ENCODE measurements at regions not wholly inside any gene's neighbourhood (a gene's known extent, or its start where the extent isn't known, plus 50 kb on each side); places are given as distances from the start of the nearest gene placed in this dataset.

- Histone ChIP-seq H3K4me3 (ENCODE audit: low read depth in 1 of 2, low read length in 2 of 2) (no peak overlapping the region), H3K36me3 (ENCODE audit: control insufficient read depth in 2 of 2, insufficient read depth in 2 of 2, low read length in 1 of 2) (no peaks in the 10 kb centered on the region), H3K9me3 (ENCODE audit: control insufficient read depth in 2 of 2, insufficient read depth in 1 of 2, low read depth in 1 of 2, low read length in 1 of 2) (no peaks in the 10 kb centered on the region), H3K27me3 (ENCODE audit: control insufficient read depth in 1 of 2, insufficient read depth in 2 of 2, low read length in 2 of 2) (no peaks in the 10 kb centered on the region), H3K27ac (ENCODE audit: low read depth in 2 of 2, low read length in 1 of 2) (no peak overlapping the region), H3K4me1 (ENCODE audit: control insufficient read depth in 2 of 2, insufficient read depth in 2 of 2, low read length in 1 of 2) (peaks cover 0 to 4% of the 10 kb centered on the region in 2 donors)
- 86 to 87% methylated on average over 5 of the region's 5 CpGs for WGBS, 2 donors
Observed at GRCh38 chr2:16245481-16246054, 305.2 kb downstream of the MYCN start.

DNA sequence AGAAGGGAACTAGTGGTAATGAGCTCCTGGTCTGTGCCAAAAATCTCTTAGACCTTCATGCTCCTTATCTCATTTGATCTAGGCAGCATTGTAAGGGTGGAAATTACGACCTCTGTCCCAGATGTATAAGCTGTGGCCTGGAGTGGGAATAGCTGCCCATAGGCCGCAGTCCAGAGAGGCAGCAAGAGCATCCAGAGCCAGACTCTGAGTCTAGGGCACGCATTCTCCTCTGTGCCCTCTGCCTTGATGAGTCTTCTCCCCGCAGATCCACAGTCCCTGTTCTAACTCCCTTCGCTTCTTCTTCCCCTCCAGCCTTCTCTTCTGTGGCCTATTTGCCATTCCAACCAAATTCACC, 304.6 kb downstream of the MYCN start:
- Histone ChIP-seq H3K27ac (ENCODE audit: low read depth in 2 of 2, low read length in 1 of 2) (no peak overlapping the region), H3K36me3 (ENCODE audit: control insufficient read depth in 2 of 2, insufficient read depth in 2 of 2, low read length in 1 of 2) (no peaks in the 10 kb centered on the region), H3K9me3 (ENCODE audit: control insufficient read depth in 2 of 2, insufficient read depth in 1 of 2, low read depth in 1 of 2, low read length in 1 of 2) (no peaks in the 10 kb centered on the region), H3K4me1 (ENCODE audit: control insufficient read depth in 2 of 2, insufficient read depth in 2 of 2, low read length in 1 of 2) (peaks cover 0 to 4% of the 10 kb centered on the region in 2 donors), H3K4me3 (ENCODE audit: low read depth in 1 of 2, low read length in 2 of 2) (no peak overlapping the region), H3K27me3 (ENCODE audit: control insufficient read depth in 1 of 2, insufficient read depth in 2 of 2, low read length in 2 of 2) (no peaks in the 10 kb centered on the region)
- WGBS, 2 donors, result 87 to 92% methylated on average over 5 of the region's 5 CpGs

- peaks cover 0 to 4% of the 10 kb centered on the region in 2 donors for H3K4me1 ChIP-seq (ENCODE audit: control insufficient read depth in 2 of 2, insufficient read depth in 2 of 2, low read length in 1 of 2)
- H3K27me3 ChIP-seq (ENCODE audit: control insufficient read depth in 1 of 2, insufficient read depth in 2 of 2, low read length in 2 of 2), result no peaks in the 10 kb centered on the region
- 85% methylated on average over 6 of the region's 6 CpGs for WGBS, 2 donors
- no peaks in the 10 kb centered on the region for H3K36me3 ChIP-seq (ENCODE audit: control insufficient read depth in 2 of 2, insufficient read depth in 2 of 2, low read length in 1 of 2)
- H3K27ac ChIP-seq (ENCODE audit: low read depth in 2 of 2, low read length in 1 of 2), result no peak overlapping the region
- no peak overlapping the region for H3K4me3 ChIP-seq (ENCODE audit: low read depth in 1 of 2, low read length in 2 of 2)
- no peaks in the 10 kb centered on the region for H3K9me3 ChIP-seq (ENCODE audit: control insufficient read depth in 2 of 2, insufficient read depth in 1 of 2, low read depth in 1 of 2, low read length in 1 of 2)
Observed at GRCh38 chr2:16244153-16244965, 304.0 kb downstream of the MYCN start.

DNA sequence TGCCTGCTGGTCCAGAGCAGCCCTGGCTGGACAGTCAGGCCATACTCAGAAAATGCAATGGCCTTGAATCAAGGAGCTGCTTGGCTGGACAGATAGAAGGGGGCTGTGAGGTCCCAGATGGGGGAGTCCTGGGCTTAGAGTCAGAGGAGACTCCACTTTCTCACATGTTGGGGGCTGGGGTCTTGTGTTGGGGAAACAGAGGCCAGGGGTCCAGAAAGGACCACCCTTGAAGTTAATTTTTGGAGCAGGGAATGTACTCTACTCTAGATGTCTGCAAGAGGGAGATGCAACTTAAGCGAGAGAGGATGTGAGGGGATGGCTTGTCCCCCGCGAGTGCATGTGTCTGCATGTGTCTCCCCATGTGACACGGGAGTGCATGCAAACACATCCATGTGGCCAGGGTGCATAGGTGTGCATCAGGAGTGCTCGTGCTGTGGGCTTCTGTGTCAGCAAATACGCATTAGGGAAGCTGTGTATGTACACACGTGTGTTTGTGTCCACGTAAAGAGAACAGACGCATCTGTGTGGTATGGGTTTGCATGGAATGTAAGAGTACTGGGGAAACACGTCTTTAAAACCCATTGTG, 303.2 kb downstream of the MYCN start:
- Histone ChIP-seq H3K27me3 (ENCODE audit: control insufficient read depth in 1 of 2, insufficient read depth in 2 of 2, low read length in 2 of 2) (no peaks in the 10 kb centered on the region), H3K4me3 (ENCODE audit: low read depth in 1 of 2, low read length in 2 of 2) (no peak overlapping the region), H3K36me3 (ENCODE audit: control insufficient read depth in 2 of 2, insufficient read depth in 2 of 2, low read length in 1 of 2) (no peaks in the 10 kb centered on the region), H3K9me3 (ENCODE audit: control insufficient read depth in 2 of 2, insufficient read depth in 1 of 2, low read depth in 1 of 2, low read length in 1 of 2) (no peaks in the 10 kb centered on the region), H3K4me1 (ENCODE audit: control insufficient read depth in 2 of 2, insufficient read depth in 2 of 2, low read length in 1 of 2) (peaks cover 0 to 4% of the 10 kb centered on the region in 2 donors), H3K27ac (ENCODE audit: low read depth in 2 of 2, low read length in 1 of 2) (no peak overlapping the region)
- WGBS, 2 donors, result 89 to 93% methylated on average over 10 of the region's 10 CpGs

DNA sequence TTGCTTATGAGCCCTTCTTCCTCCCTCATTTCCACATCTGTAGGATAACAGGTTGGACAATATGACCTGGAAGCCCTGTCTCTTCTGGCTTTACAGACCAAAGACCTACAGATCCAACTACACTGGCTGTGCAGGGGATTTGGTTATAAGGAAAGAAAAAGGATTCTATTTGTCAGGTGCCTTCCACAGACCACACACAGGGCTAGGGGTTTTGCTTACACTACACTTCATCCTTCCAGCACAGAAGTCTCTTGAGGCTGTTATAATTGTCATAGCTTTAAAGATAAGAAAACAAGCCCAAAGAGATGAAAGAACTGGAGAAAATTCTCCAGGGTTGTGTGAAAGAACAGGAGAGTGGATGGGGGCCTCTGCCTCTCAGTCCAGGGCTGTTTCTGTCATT, 302.6 kb downstream of the MYCN start:
- peaks cover 0 to 4% of the 10 kb centered on the region in 2 donors for H3K4me1 ChIP-seq (ENCODE audit: control insufficient read depth in 2 of 2, insufficient read depth in 2 of 2, low read length in 1 of 2)
- peaks cover 0 to 3% of the 10 kb centered on the region in 2 donors for H3K27me3 ChIP-seq (ENCODE audit: control insufficient read depth in 1 of 2, insufficient read depth in 2 of 2, low read length in 2 of 2)
- H3K4me3 ChIP-seq (ENCODE audit: low read depth in 1 of 2, low read length in 2 of 2), result no peak overlapping the region
- no peak overlapping the region for H3K27ac ChIP-seq (ENCODE audit: low read depth in 2 of 2, low read length in 1 of 2)
- H3K9me3 ChIP-seq (ENCODE audit: control insufficient read depth in 2 of 2, insufficient read depth in 1 of 2, low read depth in 1 of 2, low read length in 1 of 2), result no peaks in the 10 kb centered on the region
- H3K36me3 ChIP-seq (ENCODE audit: control insufficient read depth in 2 of 2, insufficient read depth in 2 of 2, low read length in 1 of 2), result no peaks in the 10 kb centered on the region

DNA sequence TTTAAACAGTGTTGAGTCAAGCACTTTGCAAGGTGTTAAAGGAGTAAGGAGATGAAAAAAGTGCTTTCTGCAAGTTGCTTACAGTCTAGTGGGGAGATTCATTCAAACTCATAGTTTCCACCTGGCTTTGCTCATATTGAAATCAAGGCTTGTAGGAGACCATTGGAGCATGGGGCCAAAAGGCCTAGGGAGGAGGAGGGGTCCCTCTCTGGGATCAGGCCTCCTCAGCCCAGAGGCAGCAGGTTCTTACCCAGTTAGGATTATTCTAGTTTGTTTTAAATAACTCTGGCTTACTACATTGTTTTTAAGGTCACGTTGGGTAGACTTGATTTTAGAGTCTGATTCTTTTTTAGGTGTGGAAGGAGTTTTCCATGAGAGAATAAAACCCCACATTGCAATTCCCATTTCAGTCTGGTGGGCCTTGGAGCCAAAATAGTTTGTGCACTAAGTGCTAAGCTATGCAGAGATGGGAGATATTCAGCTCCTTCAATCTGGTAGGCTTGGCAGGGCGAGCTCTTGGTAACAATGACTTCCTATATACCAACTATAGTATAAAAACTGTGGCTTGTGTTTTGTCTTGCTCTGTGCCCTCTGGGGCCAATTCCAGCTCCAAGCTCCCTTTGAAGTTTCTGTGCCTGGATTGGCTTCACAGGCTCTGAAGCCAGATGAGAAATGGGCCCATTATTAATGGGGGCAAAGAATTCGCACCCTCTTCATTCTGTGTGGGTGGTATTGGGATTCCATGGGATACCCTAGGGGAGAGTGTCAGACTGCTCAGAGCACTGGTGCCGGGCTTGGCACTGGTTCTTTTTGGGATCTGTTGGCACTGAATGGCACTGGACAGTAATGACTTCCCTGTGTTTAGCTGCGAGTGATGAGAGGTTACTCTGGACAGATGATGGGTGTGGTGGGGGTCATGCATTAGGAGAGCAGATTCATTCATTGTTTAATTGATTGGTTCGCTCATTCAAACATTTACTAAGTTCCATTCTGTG, 301.1 kb downstream of the MYCN start:
- no peaks in the 10 kb centered on the region for H3K4me1 ChIP-seq (ENCODE audit: control insufficient read depth in 2 of 2, insufficient read depth in 2 of 2, low read length in 1 of 2)
- H3K27ac ChIP-seq (ENCODE audit: low read depth in 2 of 2, low read length in 1 of 2), result no peak overlapping the region
- no peak overlapping the region for H3K4me3 ChIP-seq (ENCODE audit: low read depth in 1 of 2, low read length in 2 of 2)
- H3K27me3 ChIP-seq (ENCODE audit: control insufficient read depth in 1 of 2, insufficient read depth in 2 of 2, low read length in 2 of 2), result peaks cover 0 to 3% of the 10 kb centered on the region in 2 donors
- H3K36me3 ChIP-seq (ENCODE audit: control insufficient read depth in 2 of 2, insufficient read depth in 2 of 2, low read length in 1 of 2), result no peaks in the 10 kb centered on the region
- WGBS, 2 donors, result 58 to 70% methylated on average over 6 of the region's 6 CpGs
- no peaks in the 10 kb centered on the region for H3K9me3 ChIP-seq (ENCODE audit: control insufficient read depth in 2 of 2, insufficient read depth in 1 of 2, low read depth in 1 of 2, low read length in 1 of 2)

DNA sequence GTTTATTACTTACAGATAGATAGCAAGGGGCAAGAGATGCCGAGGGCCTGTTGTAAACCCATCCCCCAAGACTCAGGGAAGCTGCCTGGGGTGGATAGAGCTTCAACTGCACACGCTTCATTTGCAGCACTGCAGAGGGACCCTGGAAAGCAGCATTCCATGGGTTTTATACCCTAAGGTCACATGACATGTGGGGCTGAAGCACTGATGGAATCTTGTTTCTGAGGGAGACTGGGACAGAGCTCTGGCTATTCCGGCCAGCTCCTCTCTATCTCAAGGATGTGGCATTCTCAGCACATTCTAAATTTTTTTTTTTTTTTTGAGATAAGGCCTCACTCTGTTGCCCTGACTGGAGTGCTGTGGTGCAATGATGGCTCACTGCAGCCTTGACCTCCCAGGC, 300.1 kb downstream of the MYCN start:
- H3K4me3 ChIP-seq (ENCODE audit: low read depth in 1 of 2, low read length in 2 of 2), result no peak overlapping the region
- H3K36me3 ChIP-seq (ENCODE audit: control insufficient read depth in 2 of 2, insufficient read depth in 2 of 2, low read length in 1 of 2), result no peaks in the 10 kb centered on the region
- H3K4me1 ChIP-seq (ENCODE audit: control insufficient read depth in 2 of 2, insufficient read depth in 2 of 2, low read length in 1 of 2), result no peaks in the 10 kb centered on the region
- no peaks in the 10 kb centered on the region for H3K9me3 ChIP-seq (ENCODE audit: control insufficient read depth in 2 of 2, insufficient read depth in 1 of 2, low read depth in 1 of 2, low read length in 1 of 2)
- 85 to 88% methylated on average over 3 of the region's 3 CpGs for WGBS, 2 donors
- no peak overlapping the region for H3K27ac ChIP-seq (ENCODE audit: low read depth in 2 of 2, low read length in 1 of 2)
- peaks cover 0 to 3% of the 10 kb centered on the region in 2 donors for H3K27me3 ChIP-seq (ENCODE audit: control insufficient read depth in 1 of 2, insufficient read depth in 2 of 2, low read length in 2 of 2)

DNA sequence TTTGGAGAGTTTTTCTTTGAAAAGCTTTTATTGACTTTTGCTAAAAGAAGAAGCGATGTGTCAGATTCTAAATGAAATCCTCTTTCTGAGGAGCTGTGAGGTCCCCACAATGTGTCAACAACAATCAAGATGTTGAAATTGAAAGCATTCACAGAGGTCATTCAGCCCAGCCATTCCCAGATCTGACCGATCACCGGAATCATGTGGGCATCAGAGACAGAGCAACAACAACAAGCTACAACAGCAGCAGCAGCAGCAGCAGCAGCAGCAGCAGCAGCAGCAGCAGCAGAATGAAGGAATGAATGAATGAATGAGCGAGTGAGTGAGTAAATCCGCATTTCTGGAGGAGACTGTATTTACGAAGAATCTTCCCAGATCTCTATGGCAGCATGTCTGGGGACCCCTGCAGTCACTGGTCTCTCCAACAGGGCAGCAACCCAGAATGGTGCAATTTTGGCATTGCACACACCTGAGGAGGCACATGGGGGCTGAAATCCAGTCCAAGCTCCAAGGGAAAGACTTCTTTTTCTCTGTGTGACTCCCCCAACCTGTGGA, 299.0 kb downstream of the MYCN start:
- no peaks in the 10 kb centered on the region for H3K4me1 ChIP-seq (ENCODE audit: control insufficient read depth in 2 of 2, insufficient read depth in 2 of 2, low read length in 1 of 2)
- H3K27ac ChIP-seq (ENCODE audit: low read depth in 2 of 2, low read length in 1 of 2), result no peak overlapping the region
- 89 to 90% methylated on average over 6 of the region's 6 CpGs for WGBS, 2 donors
- H3K4me3 ChIP-seq (ENCODE audit: low read depth in 1 of 2, low read length in 2 of 2), result no peak overlapping the region
- no peaks in the 10 kb centered on the region for H3K36me3 ChIP-seq (ENCODE audit: control insufficient read depth in 2 of 2, insufficient read depth in 2 of 2, low read length in 1 of 2)
- H3K27me3 ChIP-seq (ENCODE audit: control insufficient read depth in 1 of 2, insufficient read depth in 2 of 2, low read length in 2 of 2), result peaks cover 0 to 3% of the 10 kb centered on the region in 2 donors
- no peaks in the 10 kb centered on the region for H3K9me3 ChIP-seq (ENCODE audit: control insufficient read depth in 2 of 2, insufficient read depth in 1 of 2, low read depth in 1 of 2, low read length in 1 of 2)

- Histone ChIP-seq H3K4me3 (ENCODE audit: low read depth in 1 of 2, low read length in 2 of 2) (no peak overlapping the region), H3K36me3 (ENCODE audit: control insufficient read depth in 2 of 2, insufficient read depth in 2 of 2, low read length in 1 of 2) (no peaks in the 10 kb centered on the region), H3K27me3 (ENCODE audit: control insufficient read depth in 1 of 2, insufficient read depth in 2 of 2, low read length in 2 of 2) (peaks cover 0 to 3% of the 10 kb centered on the region in 2 donors), H3K9me3 (ENCODE audit: control insufficient read depth in 2 of 2, insufficient read depth in 1 of 2, low read depth in 1 of 2, low read length in 1 of 2) (no peaks in the 10 kb centered on the region), H3K27ac (ENCODE audit: low read depth in 2 of 2, low read length in 1 of 2) (no peak overlapping the region), H3K4me1 (ENCODE audit: control insufficient read depth in 2 of 2, insufficient read depth in 2 of 2, low read length in 1 of 2) (no peaks in the 10 kb centered on the region)
Observed at GRCh38 chr2:16238786-16239185, 298.4 kb downstream of the MYCN start.

Data from esophagus (tissue), 2 donors.